AG09309 (cell line): ENCODE measurements at regions not wholly inside any gene's neighbourhood (a gene's known extent, or its start where the extent isn't known, plus 50 kb on each side); places are given as distances from the start of the nearest gene placed in this dataset.
"Not testable (repeated sequence)": the region's sequence is repeated elsewhere in the genome, so short reads cannot be mapped to it uniquely, and the experiment has no call there.

ENCODE experiments used
- DNase-seq: peaks from one replicate; pipeline ENCODE4 v3.0.0-alpha.2; 2010; ENCODE audit warnings: low read depth
- H3K4me3 ChIP-seq: 2 replicates; pipeline ENCODE4 v1.5.1; 2011; ENCODE audit warnings: mild to moderate bottlenecking, low read depth, low read length, moderate library complexity; ENCODE audit not compliant: control insufficient read depth
- TF ChIP-seq, protein P1 (sequence below): IDR thresholded peaks from 2 replicates; pipeline ENCODE4 v1.5.1; 2011; ENCODE audit warnings: mild to moderate bottlenecking, low read depth, low read length, inconsistent platforms; ENCODE audit not compliant: insufficient read depth, control insufficient read depth; ENCODE audit errors: missing control alignments

DNA sequence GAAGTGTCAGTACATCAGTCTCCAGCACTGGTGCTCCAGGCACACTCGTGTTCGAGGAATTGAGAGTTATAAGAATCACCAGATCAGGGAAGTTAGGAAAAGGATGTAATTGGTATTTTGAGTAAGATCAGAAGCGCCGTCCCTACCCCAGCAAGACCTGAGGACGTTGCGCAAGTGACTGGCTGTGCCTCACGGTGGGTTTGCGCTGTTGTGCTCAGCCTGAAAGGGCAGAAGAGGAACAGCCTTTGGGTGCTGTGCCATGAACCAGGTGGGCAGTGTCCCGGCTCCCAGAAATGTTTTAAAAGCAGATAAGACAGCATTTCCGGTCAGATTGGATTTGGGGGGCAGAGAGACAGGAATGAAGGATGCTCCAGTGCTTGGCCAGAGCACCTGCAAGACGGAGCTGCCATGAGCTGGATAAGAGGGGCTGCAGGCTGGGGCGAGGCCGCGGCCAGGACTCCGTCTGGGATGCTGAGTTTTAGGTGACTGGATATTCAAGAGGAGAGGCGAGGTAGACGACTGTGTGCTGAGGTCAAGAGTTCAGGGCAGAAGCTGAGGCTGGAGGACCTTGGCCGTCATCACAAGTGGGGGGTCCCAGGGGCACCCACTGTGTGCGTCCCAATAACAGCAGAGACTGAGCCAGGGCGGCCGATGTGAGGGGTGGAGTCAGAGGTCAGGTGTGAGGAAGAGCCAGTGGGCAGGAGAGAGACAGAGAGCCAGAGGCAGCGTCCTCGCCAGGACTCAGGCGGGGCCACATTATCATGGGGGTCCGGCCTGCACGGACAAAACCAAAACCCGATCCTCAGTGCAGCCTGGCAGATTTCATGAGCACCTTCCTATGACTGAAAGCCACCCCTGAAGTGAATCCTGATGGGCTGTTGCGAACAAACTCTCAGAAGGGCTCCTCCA is 77.7 kb upstream of the ALKAL2 start:
- DNase-seq, result no peak
- TF ChIP-seq, protein P1, sequence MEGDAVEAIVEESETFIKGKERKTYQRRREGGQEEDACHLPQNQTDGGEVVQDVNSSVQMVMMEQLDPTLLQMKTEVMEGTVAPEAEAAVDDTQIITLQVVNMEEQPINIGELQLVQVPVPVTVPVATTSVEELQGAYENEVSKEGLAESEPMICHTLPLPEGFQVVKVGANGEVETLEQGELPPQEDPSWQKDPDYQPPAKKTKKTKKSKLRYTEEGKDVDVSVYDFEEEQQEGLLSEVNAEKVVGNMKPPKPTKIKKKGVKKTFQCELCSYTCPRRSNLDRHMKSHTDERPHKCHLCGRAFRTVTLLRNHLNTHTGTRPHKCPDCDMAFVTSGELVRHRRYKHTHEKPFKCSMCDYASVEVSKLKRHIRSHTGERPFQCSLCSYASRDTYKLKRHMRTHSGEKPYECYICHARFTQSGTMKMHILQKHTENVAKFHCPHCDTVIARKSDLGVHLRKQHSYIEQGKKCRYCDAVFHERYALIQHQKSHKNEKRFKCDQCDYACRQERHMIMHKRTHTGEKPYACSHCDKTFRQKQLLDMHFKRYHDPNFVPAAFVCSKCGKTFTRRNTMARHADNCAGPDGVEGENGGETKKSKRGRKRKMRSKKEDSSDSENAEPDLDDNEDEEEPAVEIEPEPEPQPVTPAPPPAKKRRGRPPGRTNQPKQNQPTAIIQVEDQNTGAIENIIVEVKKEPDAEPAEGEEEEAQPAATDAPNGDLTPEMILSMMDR, result no peak
- H3K4me3 ChIP-seq, result no peak overlapping the region

DNA sequence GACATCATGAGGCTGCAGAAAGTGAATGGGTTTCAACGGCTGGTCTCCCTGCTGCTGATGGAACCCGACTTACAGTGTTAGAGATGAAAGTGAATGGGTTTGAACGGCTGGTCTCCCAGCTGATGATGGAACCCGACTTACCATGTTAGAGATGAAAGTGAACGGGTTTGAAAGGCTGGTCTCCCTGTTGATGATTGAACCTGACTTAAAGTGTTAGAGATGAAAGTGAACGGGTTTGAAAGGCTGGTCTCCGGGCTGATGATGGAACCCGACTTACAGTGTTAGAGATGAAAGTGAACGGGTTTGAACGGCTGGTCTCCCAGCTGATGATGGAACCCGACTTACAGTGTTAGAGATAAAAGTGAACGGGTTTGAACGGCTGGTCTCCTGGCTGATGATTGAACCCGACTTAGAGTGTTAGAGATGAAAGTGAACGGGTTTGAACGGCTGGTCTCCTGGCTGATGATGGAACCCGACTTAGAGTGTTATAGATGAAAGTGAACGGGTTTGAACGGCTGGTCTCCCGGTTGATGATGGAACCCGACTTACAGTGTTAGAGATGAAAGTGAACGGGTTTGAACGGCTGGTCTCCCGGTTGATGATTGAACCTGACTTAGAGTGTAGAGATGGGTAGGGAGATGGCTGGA is 76.1 kb upstream of the ALKAL2 start:
- TF ChIP-seq, protein P1, result no peak

DNA sequence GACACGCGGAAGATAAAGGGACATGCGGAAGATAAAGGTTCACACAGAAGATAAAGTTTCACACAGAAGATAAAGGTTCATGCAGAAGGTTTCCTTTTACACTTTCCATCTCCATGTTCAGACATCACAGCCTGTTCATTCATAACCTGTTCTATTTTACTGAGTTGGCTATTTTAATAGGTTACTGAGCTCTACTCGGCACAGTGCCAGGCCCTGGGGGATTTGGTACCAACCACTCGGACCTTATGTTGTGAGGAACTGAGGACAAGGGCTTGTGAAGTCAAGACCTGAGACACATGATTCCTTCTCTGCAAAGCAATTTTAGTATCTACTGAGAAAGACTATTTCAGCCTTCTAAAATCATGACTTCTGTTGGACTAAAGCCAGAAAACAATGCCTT is 75.0 kb upstream of the ALKAL2 start:
- TF ChIP-seq, protein P1, result no peak
- H3K4me3 ChIP-seq, result no peak overlapping the region
- DNase-seq, result no peak

More for the DNA sequence above, 76.1 kb upstream of the ALKAL2 start:
- no peak for DNase-seq
- no peak overlapping the region for H3K4me3 ChIP-seq

DNA sequence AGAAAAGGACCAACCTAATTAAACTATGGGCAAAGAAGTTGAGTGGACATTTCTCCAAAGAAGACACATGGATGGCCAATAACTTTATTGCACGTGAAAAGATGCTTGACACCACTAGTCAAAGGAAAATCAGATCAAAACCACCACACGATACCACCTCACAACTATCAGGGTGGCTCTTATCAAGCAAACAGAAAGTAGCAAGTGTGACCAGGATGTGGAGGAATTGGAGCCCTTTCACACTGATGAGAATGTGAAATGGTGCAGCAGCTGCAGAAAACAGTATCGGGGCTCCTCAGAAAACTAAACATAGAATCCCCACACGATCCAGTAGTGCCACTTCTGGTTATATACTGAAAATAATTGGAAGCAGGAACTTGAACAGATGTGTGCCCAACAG is 72.2 kb upstream of the ALKAL2 start:
- TF ChIP-seq, protein P1, result no peak
- H3K4me3 ChIP-seq, result no peak overlapping the region
- DNase-seq, result no peak

DNA sequence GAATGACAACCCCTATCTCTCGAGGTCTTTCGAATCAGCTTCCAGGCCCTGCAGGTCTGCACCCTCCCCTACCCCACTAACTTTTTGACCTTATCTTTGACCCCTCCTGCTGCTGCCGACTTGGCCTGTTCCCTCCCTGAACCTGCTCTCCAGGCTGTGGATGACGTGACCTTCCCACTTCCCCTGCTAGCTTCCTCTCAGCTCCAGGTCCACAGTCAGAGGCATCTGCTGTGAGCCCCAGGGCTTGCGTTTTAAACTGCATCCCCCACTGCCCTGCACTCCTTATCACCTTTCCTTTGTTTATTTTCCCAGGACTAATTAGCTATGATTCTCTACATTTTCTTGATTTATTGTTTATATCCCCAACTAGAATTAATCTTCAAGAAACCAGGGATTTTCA is 71.2 kb upstream of the ALKAL2 start:
- TF ChIP-seq, protein P1, result no peak
- no peak overlapping the region for H3K4me3 ChIP-seq
- DNase-seq, result no peak

DNA sequence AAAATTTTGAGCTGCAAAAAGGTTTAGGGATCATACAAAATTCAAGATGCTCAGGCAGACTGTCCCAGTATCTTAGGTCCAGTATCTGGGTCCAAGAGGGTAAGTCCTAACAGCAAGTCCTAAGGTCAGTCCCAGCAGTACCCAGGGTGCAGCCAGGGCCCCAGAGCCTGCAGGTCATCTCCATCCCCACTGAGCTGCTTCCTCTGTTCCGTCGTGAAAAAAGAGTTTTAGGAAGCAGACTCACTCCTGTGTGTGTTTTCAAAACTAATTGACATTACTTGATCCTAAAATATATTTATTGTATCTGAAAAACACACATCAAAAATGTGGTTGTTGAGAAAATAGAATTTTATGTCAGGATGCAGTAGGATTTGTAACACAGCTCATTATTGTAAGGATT is 69.9 kb upstream of the ALKAL2 start:
- DNase-seq, result no peak
- TF ChIP-seq, protein P1, result no peak
- H3K4me3 ChIP-seq, result no peak overlapping the region

DNA sequence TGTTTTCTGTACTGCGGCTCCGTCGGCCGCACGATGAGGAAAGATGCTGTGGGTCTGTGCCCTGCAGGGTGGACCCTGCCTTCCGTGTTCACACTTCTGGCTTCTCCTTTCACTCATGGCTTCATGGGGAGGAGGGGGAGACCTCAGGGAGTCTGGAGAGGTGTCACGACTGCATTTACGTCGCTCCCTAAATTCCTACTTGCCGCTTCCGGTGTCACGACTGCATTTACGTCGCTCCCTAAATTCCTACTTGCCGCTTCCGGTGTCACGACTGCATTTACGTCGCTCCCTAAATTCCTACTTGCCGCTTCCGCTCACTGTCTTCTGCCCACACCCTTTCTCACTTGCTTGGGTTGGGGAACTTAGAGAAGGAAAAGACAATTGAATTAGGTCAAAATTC is 68.4 kb upstream of the ALKAL2 start:
- H3K4me3 ChIP-seq, DNase-seq: not testable (repeated sequence)
